ENCODE measurements at regions not wholly inside any gene's neighbourhood (a gene's known extent, or its start where the extent isn't known, plus 50 kb on each side); places are given as distances from the start of the nearest gene placed in this dataset.

GRCh38 chrX:38988301-38988700 is 187.0 kb downstream of the MID1IP1 start:
- intact Hi-C loops (cut with DNase I; ENCODE audit: low total_unique reads), result no loop called here
- Histone ChIP-seq H3K4me3 (no peak overlapping the region), H3K9me3 (no peaks in the 10 kb centered on the region), H3K36me3 (no peaks in the 10 kb centered on the region), H3K27me3 (no peaks in the 10 kb centered on the region), H3K4me1 (peaks cover 0 to 5% (median 0%) of the 10 kb centered on the region in 4 donors), H3K27ac (peak overlapping the region in 1 of 4 donors; percentile 37)
- TF ChIP-seq POLR2A (IDR thresholded peaks at IDR 0.05) (no peak), CTCF (IDR thresholded peaks at IDR 0.05) (no peak), EP300 (IDR thresholded peaks at IDR 0.05; ENCODE audit: low read depth) (no peak), POLR2AphosphoS5 (IDR thresholded peaks at IDR 0.05) (no peak)
- no peak for DNase-seq
- 63 to 88% methylated on average over 2 of the region's 2 CpGs for WGBS, 2 donors (ENCODE audit: low coverage in 1 of 2)
- in situ Hi-C loops (cut with MboI; ENCODE audit: low pct_ligation_motif_present in 1 of 4, low pct_unique_long_range_greater_than_20kb in 1 of 4, low sequenced_read_pairs in 3 of 4), result loop anchor here in 2 of 4 donors (25.0 kb wide), 2 partner anchors 149 to 226 kb away; no protein-coding TSS in a partner anchor

GRCh38 chrX:38989076-38989475 is 187.8 kb downstream of the MID1IP1 start:
- intact Hi-C loops (cut with DNase I; ENCODE audit: low total_unique reads), result no loop called here
- no peak for DNase-seq
- Histone ChIP-seq H3K27me3 (no peaks in the 10 kb centered on the region), H3K4me1 (peaks cover 0 to 5% (median 0%) of the 10 kb centered on the region in 4 donors), H3K9me3 (no peaks in the 10 kb centered on the region), H3K27ac (no peak overlapping the region), H3K36me3 (no peaks in the 10 kb centered on the region), H3K4me3 (no peak overlapping the region)
- 25% methylated on average over 1 of the region's 1 CpG; no CpG with 5 or more reads in 1 of the 2 donors for whole genome bisulfite sequencing, 2 donors (ENCODE audit: low coverage in 1 of 2)
- in situ Hi-C loops (cut with MboI; ENCODE audit: low pct_ligation_motif_present in 1 of 4, low pct_unique_long_range_greater_than_20kb in 1 of 4, low sequenced_read_pairs in 3 of 4), result loop anchor here in 2 of 4 donors (25.0 kb wide), 2 partner anchors 148 to 227 kb away; no protein-coding TSS in a partner anchor
- TF ChIP-seq POLR2AphosphoS5 (IDR thresholded peaks at IDR 0.05) (no peak), CTCF (IDR thresholded peaks at IDR 0.05) (no peak), POLR2A (IDR thresholded peaks at IDR 0.05) (no peak), EP300 (IDR thresholded peaks at IDR 0.05; ENCODE audit: low read depth) (no peak)

- no peak for DNase-seq
- WGBS, 2 donors (ENCODE audit: low coverage in 1 of 2), result 70% methylated on average over 3 of the region's 3 CpGs; no CpG with 5 or more reads in 1 of the 2 donors
- Histone ChIP-seq H3K9me3 (no peaks in the 10 kb centered on the region), H3K36me3 (no peaks in the 10 kb centered on the region), H3K27me3 (no peaks in the 10 kb centered on the region), H3K4me3 (no peak overlapping the region), H3K27ac (no peak overlapping the region), H3K4me1 (peaks cover 0 to 5% (median 0%) of the 10 kb centered on the region in 4 donors)
- in situ Hi-C loops (cut with MboI; ENCODE audit: low pct_ligation_motif_present in 1 of 4, low pct_unique_long_range_greater_than_20kb in 1 of 4, low sequenced_read_pairs in 3 of 4), result loop anchor here in 2 of 4 donors (25.0 kb wide), 2 partner anchors 145 to 230 kb away; no protein-coding TSS in a partner anchor
- intact Hi-C loops (cut with DNase I; ENCODE audit: low total_unique reads), result no loop called here
- TF ChIP-seq EP300 (IDR thresholded peaks at IDR 0.05; ENCODE audit: low read depth) (no peak), CTCF (IDR thresholded peaks at IDR 0.05) (no peak), POLR2A (IDR thresholded peaks at IDR 0.05) (no peak), POLR2AphosphoS5 (IDR thresholded peaks at IDR 0.05) (no peak)
These were observed 190.6 kb downstream of the MID1IP1 start for GRCh38 chrX:38991656-38992440.

DNA sequence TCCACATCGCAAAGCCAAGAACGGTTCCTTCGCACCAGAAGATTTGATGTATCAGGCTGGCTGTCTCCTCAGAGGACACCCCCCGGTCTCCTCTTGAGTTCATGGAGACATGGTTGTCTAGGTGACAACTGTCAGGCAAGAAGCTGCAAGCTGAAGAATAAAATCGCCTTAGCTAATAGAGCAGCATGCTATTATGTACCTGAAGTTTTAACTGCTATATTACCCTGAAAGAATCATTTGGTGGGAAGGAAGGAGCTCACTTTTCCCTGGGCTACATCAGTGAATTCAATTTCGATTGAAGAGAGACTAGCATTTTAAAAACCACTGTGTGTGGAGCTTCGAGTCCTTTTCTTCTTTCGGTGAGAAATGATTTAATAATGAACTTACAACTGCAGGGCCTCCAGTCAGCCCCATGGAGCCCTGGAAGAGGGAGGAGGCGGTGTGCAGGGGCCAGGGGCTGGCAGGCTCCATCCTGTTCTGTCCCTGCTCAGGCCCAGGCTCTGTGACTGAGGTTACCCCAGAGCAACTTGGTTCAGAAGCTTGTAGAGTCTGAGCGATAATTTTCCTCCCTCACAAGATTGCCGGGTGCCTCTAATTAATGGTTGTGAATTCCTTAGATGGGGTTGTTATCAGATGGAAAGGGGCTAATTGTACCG is 191.3 kb downstream of the MID1IP1 start:
- no peak for DNase-seq
- intact Hi-C loops (cut with DNase I; ENCODE audit: low total_unique reads), result no loop called here
- H3K9me3 ChIP-seq, result no peaks in the 10 kb centered on the region

More for the DNA sequence above, 191.3 kb downstream of the MID1IP1 start:
- H3K27me3 ChIP-seq, result no peaks in the 10 kb centered on the region
- H3K4me3 ChIP-seq, result no peak overlapping the region
- no peaks in the 10 kb centered on the region for H3K4me1 ChIP-seq
- H3K27ac ChIP-seq, result no peak overlapping the region
- no peak for TF ChIP-seq CTCF (IDR thresholded peaks at IDR 0.05)
- TF ChIP-seq POLR2AphosphoS5 (IDR thresholded peaks at IDR 0.05), result no peak
- 80 to 82% methylated on average over 1 to 12 of the region's 12 CpGs for WGBS, 2 donors (ENCODE audit: low coverage in 1 of 2)
- in situ Hi-C loops (cut with MboI; ENCODE audit: low pct_ligation_motif_present in 1 of 4, low pct_unique_long_range_greater_than_20kb in 1 of 4, low sequenced_read_pairs in 3 of 4), result loop anchor here in 2 of 4 donors (25.0 kb wide), 2 partner anchors 145 to 230 kb away; no protein-coding TSS in a partner anchor
- H3K36me3 ChIP-seq, result no peaks in the 10 kb centered on the region

Measured in transverse colon (tissue), 4 donors.